Cerebellar cortex (tissue), 1 donor: ENCODE measurements at regions not wholly inside any gene's neighbourhood (a gene's known extent, or its start where the extent isn't known, plus 50 kb on each side); places are given as distances from the start of the nearest gene placed in this dataset.
"Not testable (repeated sequence)": the region's sequence is repeated elsewhere in the genome, so short reads cannot be mapped to it uniquely, and the experiment has no call there.

Experiments
- DNase-seq: peaks from one replicate; pipeline ENCODE4 v3.0.0-alpha.2; 2015; ENCODE audit warnings: low spot score

- DNase-seq, result no peak
These were observed 1423.9 kb downstream of the BRD1 start for GRCh38 chr22:48403521-48404403.

GRCh38 chr22:48402591-48403031 is 1425.1 kb downstream of the BRD1 start:
- DNase-seq, result no peak

DNA sequence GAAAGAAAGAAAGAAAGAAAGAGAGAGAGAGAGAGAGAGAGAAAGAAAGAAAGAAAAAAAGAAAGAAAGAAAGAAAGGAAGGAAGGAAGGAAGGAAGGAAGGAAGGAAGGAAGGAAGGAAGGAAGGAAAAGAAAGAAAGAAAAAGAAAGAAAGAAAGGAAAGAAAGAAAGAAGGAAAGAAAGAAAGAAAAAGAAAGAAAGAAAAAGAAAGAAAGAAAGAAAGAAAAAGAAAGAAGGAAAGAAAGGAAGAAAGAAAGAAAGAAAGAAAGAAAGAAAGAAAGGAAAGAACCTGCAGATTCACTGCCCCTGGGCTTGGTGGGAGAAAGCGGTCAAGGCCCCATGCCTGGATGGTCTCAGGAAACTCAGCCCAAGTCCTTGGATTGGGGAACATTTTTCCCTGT is 1426.2 kb downstream of the BRD1 start:
- not testable (repeated sequence) for DNase-seq

- DNase-seq, result no peak
These were observed 1429.3 kb downstream of the BRD1 start for GRCh38 chr22:48398181-48398905.

- DNase-seq, result no peak
These were observed 1430.0 kb downstream of the BRD1 start for GRCh38 chr22:48397531-48398180.

DNA sequence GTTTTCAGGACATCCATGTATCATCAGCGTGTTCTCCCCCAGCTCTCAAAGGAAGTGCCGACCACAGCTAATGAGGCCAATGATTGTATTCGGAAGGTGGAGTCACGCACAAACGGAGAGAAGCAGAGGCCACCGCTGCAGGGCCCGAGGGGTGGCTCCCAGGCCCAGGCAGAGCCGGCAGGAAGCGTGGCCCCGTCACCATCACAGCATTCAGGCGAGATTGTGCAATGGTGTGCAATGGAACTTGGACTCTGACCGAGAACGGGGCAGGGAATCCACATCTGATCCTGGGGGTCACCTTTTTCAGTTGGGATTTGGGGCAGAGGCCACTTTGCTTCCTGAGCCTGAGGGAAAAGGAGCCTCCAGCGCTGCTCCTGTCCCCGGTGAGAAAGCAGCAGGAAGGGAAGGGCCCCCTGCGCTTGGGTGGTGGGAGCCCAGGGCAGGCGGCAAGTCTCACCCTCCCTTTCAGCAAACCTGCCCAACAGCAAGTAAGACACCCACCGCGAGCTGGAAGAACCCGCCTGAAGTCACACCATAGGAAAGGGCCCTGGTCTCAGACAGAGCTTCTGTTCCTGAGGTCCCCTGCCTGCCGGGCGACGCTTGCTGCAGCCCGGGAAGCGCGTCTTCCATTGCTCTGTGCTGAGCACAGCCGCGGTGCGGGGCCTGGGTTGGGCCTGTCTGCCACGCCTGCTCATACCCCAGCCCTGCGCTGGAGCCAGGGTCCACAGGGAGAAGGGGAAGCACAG is 1430.7 kb downstream of the BRD1 start:
- DNase-seq, result no peak

DNA sequence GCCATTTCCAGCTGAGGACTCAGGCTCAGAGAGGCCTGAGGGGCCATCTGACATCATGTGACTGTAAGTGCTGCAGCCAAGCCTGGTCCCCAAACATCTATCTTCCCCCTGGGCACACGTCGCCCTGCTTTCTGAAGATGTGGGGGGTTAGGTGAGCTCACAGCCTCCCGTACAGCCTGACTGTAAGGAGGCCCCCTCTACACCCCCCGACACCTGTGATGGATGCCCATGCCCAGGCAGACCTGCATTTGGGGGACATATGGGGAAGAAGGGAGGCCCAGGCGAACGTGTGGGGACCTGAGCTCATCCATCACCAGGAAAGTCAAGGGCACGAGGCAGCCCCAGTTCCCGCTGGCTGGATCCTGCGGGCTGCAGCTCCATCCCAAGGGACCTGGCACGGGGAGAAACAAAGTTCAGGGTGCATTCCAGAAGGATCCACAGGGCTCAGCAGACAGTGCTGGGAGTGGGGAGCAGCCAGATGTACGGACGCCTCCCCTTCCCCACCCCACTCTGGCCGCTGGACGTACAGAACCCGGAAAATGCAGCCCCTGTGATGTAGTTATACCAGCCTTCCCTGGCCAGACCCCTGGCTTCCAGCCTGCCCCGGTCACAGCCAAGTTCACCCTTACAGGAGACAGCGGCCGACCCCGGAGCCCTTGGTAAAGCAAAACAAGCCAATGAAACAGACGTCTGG is 1431.4 kb downstream of the BRD1 start:
- no peak for DNase-seq

DNA sequence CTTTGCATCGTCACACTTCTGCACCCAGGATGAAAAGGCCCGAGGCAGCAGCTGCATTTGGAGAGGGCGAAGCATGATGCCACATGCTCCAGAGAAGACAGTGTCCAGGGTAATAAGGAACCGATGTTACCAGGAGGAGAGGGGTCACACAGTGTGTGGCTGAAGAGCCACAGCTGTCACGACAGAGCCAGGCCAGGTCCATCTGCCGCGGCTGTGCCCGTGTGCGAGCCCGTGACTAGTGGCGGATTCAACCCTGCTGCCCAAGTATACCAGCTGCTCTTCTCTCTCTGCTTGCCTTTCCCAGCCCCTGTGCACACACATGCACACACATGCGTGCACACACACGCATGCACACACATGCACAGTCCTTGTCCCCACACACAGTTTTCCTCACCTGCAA is 1432.5 kb downstream of the BRD1 start:
- DNase-seq, result no peak

DNA sequence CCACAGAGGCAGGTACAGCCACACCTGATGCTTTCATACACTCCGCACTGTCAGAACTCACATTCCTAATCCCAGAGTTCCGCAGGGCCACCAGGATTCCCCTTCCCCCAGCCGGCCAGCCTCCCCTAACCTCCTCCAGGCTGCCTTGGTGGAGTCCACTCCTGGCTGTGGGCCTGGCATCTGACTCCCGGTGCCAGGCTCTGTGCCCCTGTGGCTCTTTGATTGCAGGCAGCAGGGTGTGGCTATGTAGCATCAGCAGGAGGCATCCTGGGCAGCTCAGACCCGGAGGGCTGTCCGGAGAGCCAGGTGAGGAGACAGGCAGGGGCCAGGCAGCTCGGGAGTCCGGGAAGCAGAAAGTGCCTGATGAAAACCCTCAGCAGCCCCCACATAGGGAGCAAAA is 1432.9 kb downstream of the BRD1 start:
- DNase-seq, result no peak

- DNase-seq, result no peak
These were observed 1433.8 kb downstream of the BRD1 start for GRCh38 chr22:48393885-48394284.

DNA sequence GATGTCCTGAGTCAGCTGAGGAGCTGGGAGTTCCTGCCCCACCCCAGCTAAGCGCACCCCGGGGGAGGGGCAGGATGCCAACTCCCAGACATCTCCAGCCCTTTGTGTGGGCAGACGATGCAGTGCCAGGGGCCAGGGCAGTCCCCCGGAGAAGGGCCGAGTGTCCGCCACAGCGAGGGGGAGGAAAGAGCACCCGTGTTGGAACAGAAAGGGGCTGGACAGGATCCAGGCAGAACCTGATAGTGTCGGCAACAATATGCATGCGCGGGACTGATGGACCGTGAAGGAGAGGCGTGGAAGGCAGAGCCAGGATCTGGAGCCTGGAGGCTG is 1434.7 kb downstream of the BRD1 start:
- DNase-seq, result peak; percentile 57

GRCh38 chr22:48391820-48392219 is 1435.9 kb downstream of the BRD1 start:
- DNase-seq, result no peak

GRCh38 chr22:48391171-48391711 is 1436.4 kb downstream of the BRD1 start:
- no peak for DNase-seq

- no peak for DNase-seq
These were observed 1437.8 kb downstream of the BRD1 start for GRCh38 chr22:48389916-48390315.

GRCh38 chr22:48382197-48382596 is 1445.5 kb downstream of the BRD1 start:
- no peak for DNase-seq

DNA sequence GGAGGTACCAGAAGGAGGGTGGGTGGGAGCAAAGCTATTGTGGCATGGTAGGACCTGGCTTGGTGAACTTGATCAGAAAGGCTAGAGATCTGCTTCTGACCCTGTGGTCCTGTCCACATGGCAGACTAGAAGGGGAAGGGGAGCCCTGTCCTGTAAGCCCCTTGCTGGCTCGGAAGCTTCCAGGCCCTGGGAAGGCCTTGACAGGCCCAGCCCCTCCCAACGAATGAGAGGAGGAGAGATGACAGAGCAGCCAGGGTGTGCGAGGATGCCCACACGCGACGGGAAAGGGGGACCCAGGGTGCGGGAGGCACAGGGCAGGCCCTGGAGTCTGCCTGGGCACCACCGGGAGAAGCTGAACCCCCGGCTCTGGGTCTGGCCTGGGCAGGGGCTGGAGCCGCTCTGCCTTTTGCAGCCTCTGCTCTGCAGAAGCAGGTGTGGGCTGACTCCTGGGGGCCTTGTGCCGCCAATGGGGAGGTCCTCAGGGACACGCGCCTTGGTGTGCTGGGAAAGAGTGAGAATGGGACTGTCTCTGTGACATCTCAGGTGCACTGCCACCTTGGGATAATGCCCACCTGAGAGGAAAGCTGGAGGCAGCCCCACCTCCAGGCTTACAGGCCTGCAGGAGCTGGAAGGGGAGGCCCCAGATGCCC is 1447.5 kb downstream of the BRD1 start:
- DNase-seq, result no peak

- no peak for DNase-seq
These were observed 1448.3 kb downstream of the BRD1 start for GRCh38 chr22:48379371-48379770.

DNA sequence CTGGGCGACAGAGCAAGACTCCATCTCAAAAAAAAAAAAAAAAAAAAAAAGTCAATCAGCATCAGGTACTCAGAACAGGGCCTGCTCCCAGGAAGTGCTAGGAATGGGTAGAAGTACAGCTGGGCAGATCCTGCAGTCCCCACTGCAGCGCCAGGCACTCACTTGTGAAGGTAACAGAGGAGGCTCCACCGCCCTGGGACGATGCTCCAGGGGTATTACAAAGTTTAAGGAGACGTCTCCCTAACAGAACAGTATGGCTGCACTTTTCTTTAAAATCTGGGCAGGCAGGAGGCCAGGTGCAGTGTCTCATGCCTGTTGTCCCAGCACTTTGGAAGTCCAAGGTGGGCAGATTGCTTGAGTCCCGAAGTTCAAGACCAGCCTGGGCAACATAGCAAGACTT is 1449.0 kb downstream of the BRD1 start:
- no peak for DNase-seq

GRCh38 chr22:48376936-48377712 is 1450.5 kb downstream of the BRD1 start:
- DNase-seq, result no peak

- no peak for DNase-seq
These were observed 1451.2 kb downstream of the BRD1 start for GRCh38 chr22:48376428-48376827.
